HG02973 (cell line): ENCODE measurements at regions not wholly inside any gene's neighbourhood (a gene's known extent, or its start where the extent isn't known, plus 50 kb on each side); places are given as distances from the start of the nearest gene placed in this dataset.
"Not testable (repeated sequence)": the region's sequence is repeated elsewhere in the genome, so short reads cannot be mapped to it uniquely, and the experiment has no call there.

Source experiments
- ATAC-seq: cut with Tn5 transposase; IDR thresholded peaks from one replicate; pipeline ENCODE4 v1.9.1; 2021; ENCODE audit warnings: moderate library complexity; ENCODE audit not compliant: unreplicated experiment

DNA sequence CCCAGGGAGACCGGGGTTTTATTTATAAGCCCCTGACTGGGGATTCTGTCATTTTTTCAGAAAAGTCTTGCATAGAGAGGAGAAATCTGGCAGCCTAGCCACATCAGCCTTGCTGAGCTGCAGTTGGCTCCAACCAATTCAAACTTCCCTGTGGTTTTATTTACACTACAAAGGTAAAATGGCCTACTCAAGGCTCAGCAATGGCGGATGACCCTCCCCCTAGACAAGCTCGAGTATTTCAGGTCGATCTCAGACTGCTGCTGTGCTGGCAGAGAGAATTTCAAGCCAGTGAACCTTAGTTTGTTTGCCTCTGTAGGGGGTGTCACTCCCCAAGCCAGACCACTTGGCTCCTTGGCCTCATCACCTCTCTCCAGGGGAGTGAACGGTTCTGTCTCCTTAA lies 52.9 kb downstream of the CDY2A start:
- ATAC-seq, result not testable (repeated sequence)

DNA sequence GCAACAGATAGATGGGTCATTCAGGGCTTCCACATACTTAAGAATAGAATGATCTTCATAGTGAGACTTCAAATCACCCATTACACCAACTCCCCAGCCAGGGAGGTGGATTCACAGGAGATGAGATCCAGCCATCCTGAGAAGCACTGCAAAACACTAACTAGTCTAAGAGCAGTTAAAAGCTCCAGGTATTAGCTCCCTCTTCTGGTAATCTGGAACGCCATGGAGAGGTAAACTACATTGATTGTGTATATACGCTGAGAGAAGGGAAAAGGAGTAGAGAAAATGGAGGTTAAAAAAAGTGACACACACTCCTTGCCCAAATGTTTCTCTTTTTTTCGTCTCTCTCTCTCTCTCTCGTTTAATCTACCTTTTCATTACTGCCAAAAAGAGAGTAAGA lies 60.3 kb downstream of the CDY2A start:
- ATAC-seq, result not testable (repeated sequence)

DNA sequence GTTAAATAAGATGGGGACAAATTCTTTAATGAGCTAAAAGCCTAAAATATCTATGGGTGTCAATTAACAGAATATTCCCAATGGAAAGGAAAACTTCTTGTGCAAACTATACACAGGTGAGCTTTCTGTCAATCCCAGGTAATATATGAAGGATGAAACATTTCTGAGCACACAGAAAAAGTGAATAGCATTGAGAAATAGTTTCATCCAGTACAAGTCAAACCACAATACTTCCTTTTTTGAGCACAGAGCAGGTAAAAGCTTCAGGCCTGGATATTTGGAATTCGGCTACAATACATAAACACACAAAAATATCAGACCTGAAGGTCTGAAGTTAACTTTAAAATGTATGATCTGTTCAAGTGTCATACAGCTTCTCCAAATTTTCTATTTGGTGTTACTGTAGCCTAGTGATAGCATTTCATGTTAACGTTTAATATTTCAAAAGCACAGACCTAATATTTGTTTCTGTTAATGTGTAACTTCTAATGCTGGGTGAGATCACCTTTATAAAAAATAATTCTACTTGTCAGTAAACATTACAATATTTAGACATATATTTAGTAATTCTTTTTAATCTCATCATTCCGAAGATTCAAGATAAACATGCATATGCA lies 60.9 kb downstream of the CDY2A start:
- ATAC-seq, result not testable (repeated sequence)

DNA sequence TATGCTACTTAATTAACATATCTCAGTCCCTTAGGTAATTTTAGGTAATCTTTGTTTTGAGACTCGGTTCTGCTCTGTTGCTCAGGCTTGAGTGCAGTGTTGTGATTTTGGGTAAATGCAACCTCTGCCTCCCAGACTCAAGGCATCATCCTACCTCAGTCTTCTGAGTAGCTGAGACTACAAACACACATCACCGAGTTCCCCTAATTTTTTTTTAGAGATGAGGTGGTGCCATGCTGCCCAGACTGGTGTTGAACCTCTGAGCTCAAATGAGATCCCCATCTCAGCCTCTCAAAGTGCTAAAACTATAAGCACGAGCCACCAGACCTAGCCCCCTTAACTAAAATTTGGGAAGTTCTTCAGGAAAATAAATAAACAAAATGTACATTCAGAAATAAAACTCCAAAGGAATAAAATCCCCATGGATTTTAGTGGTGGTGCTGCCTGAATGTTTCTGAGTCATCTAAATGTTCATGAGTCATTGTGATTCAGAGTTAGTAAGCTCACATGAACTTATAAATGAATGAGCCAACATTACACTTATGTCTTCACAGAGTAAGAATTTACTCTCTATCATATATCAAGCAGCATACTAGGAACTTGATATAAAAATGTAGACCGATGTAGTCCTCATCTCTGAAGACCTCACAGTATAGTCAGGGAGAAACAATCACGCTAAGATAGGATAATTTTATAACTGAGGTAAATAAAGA lies 62.5 kb downstream of the CDY2A start:
- ATAC-seq, result not testable (repeated sequence)

DNA sequence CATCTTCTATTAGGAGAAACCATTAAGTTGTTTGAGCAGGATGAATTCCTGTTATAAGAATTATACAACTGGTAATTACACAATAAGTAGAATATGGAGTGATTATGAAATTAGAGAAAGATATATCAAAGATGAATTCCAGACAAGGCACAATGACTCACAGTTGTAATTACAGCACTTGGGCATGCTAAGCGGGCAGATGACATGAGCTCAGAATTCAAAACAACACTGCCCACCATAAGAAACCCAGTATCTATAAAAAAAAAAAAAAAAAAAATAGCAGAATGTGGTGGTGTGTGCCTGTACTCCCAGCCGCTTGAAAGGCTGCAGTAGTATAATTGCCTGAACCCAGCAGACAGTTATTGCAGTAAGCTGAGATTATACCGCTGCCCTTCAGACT lies 67.4 kb downstream of the CDY2A start:
- ATAC-seq, result not testable (repeated sequence)

DNA sequence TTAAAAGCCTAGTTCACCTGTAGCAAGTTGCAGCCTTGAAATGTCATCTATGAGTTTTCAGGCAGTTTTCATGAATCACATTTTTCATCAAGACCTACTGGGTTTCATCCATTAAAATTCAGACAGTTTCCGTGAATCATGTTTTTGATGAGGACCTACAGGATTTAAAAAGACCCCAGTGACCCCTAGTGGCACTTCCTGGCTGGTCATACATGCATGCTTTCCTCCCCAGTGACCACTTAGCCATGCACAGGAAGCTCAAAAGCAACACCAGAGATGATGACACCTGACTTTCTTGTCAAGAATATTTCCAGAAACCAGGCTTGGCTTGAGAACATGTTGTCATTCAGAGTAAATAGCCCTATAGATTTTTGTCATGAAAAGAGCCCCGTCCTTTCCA lies 80.1 kb downstream of the CDY2A start:
- not testable (repeated sequence) for ATAC-seq

DNA sequence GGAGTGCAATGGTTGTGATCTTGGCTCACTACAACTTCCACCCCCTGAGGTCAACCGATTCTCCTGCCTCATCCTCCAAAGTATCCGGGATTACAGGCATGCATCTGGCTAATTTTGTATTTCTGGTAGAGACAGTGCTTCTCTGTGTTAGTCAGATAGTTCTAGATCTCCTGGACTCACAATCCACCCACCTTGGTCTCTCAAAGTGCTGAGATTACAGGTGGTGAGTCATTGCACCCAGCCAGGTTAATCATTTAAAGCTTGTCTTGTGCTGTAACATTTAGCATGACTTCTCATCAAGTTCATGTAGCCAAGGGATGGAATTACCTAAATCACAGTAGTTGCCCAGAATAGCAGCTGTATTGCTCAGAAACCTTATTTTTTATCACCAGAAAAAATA lies 92.8 kb downstream of the CDY2A start:
- not testable (repeated sequence) for ATAC-seq

DNA sequence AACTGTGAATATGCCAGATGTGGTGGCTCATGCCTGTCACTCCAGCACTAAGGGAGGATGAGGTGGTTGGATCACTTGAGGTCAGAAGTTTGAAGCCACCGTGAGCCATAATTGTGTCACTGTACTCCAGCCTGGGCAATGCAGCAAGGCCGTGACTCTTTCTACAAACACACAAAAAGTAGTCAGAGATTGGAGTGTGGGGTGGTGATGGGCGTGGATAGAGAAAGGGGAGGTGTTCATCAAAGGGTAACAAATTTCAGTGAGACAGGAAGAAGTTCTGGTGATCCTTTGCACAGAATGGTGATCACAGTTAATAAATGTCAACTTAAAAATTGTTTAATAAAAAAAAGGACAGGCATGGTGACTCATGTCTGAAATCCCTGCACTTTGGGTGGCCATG lies 112.1 kb downstream of the CDY2A start:
- ATAC-seq, result not testable (repeated sequence)

DNA sequence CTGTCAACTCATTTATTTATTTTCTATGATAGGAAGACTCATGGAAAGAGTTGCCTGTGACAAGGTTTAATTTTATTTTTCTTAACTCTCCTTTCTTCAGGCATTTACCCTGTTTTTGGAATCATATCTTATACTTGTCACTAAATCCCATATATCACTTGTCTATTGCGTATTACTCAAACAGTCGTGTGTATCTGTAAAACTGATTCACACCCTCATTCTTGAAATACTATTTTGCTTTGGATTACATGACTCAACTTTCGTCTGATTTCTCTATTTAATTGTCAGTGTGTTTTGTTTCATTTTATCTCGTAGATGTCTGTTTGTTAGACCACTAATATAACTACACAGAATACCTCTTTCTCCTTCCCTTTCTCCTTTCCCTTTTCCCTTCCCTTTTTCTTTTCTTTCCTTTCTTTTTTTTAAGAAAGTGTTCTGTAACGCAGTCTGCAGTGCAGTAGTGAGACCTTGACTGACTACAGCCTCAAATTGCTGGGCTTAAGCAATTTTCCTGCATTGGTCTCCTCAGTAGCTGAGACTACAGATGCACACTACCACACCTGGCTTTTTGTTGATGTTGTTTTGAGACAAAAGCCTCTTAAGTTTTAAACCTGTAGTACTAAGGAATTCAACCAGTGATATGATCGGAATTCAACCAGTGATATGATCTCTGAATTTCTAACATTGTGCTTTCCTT lies 113.9 kb downstream of the CDY2A start:
- ATAC-seq, result not testable (repeated sequence)

DNA sequence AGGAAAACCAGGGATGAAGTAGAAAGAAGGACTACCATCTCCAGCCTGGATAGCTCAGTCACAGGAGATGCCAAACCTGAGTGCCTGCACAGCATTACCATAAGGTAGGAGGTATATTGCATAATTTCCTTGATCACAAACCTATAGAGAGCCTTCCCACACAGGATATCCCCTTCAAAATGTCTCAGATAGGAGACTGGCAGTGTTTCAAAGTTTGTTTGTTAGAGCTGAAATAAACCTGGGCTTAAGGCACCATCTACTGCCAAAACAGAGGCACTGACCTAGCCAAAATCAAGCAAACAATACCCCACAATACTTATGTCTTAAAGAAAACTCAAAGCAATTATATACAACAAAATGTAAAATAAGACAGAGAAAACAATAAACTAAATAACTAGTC lies 120.8 kb downstream of the CDY2A start:
- ATAC-seq, result not testable (repeated sequence)

DNA sequence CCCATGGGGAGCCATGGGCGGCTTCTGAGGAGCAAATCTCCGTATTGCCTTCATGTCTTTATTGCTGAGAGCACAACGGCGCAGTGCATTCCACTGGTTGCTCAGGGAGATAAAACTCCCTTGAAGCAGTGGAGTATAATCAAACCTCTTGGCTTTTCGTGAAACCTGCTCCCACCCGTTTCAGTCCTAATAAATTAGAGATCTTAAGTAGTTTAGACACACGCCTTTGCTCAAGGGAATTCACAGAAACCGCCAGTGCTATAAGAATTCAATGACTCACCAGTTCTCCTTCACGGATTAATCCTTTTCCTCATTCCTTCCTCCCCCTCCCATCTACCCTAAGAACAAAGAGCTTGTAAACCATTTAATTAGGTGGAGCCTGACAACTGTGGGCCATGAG lies 127.0 kb downstream of the CDY2A start:
- ATAC-seq, result not testable (repeated sequence)

DNA sequence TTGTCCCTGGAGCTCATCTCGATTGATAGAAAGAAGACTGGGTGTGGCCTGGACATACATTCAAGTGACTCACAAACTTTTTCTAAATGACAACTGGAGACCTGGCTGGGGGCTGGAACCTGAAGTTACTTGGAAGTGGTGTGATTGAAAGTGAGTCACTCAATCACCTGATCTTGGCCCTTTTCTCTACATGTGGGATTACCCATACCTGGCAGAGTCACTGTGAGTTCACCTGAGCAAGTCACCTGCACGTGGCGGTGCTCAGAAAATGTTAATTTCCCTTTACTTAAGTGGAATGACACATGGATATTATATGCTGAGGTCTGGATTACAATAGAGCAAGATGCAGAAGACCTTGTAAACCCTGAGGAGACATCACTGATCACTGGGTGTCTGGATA lies 140.2 kb downstream of the CDY2A start:
- not testable (repeated sequence) for ATAC-seq

DNA sequence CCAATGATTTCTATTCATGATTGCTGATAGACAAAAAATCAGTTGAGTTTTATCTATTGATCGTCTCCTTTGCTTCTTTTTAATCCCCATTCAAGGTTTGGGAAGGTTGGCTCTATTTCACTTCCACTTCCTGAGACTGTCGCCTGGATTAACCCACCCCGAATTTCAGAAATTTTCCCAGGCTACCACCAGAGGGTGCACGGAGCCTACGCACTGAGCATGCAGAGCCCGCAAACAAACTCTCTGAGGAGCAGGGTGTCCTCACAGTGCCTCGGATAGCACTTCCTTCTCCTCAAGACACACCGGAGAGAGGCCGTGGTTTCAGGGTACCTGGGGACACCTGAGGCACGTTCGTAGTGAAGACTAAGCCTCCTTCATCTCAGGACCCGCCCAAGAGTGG lies 150.5 kb downstream of the CDY2A start:
- not testable (repeated sequence) for ATAC-seq

DNA sequence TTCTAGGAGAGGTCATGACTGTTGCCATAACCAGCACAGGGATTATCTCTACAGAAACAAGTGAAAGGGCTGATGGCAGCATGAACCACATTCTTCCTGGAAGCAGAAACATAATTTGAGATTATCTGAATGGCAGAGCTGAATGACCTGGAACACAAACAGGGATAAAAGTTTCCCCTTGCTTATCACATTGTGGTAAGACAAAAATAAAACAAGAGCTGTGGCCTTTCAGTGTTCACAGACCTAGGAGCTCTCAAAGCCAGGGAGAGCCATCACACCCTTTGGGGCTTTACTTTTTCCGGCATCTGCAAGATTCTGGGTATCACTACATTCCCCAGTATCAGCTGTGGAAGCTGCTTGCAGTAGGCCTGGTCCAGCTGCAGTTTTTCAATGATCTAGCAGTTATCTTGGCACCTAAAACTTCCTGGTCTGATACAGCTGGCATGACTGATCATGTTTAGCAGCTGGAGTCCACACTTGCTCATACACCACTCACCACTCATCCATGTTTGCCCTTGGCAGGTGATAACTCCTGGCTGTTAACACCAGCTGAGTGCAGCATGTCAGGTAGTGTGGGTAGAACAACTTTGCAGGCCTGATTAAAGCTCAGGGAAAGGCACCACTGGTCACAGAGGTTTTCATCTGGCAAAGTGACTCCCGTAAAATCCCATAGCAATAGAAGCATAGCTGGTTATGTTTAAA lies 163.5 kb downstream of the CDY2A start:
- ATAC-seq, result not testable (repeated sequence)

DNA sequence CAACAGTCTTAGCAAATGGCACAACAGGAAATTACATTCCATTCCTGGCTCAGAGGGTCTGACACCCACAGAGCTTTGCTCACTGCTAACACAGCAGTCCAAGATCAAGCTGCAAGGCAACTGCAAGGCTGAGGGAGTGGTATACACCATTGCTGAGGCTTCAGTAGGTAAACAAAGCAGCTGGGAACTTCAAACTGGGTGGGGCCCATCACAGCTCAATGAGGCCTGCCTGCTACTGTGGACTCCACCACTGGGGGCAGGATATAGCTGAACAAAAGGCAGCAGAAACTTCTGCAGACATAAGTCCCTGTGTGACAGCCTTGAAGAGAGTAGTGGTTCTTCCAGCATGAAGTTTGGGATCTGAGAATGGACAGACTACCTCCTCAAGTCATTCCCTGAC lies 212.0 kb downstream of the CDY2A start:
- not testable (repeated sequence) for ATAC-seq

DNA sequence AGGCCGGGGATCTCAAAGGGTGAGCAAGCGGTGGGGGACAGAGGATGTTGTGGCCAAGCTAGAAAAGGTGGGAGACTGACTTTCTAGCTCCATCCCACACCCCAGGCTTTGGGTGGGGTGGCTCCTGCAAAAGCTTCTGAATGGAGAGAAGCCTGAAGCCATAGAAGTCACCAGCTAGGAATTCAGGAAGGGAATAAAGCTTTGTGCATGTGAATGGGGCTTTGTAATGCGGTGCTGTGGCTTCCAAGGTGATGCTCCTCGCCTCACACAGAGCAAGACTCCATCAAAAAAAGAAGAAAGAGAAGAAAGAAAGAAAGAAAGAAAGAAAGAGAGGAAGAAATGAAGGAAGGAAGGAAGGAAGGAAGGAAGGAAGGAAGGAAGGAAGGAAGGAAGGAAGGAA lies 237.0 kb downstream of the CDY2A start:
- ATAC-seq, result not testable (repeated sequence)

DNA sequence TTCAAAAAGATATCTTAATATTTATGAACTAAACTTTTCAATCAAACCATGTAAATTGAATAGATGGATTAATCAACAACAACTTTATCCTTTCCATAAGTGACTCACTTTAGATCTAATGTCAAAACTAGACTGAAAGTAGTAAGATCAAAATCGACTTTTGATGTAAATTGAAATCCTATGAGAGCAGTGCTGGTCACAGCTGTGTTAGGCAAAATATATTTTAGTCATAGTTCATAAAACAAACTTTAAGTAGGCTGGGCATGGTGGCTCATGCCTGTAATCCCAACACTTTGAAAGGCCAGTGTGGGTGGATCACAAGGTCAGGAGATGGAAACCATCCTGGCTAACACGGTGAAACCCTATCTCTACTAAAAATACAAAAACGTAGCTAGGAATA lies 245.5 kb downstream of the CDY2A start:
- not testable (repeated sequence) for ATAC-seq

DNA sequence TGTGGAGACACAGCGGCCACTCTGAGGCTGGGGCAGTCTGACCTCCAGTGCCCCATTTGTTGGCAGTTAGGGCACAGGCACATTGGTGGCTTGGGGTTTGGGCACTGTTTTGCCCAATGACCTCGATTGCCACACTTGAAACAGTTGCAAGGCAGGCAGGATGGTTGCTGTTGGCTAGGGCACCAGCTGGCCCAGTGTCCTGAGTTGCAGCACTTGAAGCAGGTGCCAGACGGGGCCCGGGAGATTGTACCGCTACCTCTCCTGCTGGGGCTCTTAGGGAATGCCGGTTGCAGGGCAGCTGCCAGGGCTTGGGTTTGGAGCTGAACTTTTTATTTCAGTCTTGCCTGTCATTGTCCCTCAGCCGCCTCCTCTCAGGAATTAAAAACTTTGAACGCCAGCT lies 252.2 kb upstream of the HSFY1 start:
- ATAC-seq, result not testable (repeated sequence)

DNA sequence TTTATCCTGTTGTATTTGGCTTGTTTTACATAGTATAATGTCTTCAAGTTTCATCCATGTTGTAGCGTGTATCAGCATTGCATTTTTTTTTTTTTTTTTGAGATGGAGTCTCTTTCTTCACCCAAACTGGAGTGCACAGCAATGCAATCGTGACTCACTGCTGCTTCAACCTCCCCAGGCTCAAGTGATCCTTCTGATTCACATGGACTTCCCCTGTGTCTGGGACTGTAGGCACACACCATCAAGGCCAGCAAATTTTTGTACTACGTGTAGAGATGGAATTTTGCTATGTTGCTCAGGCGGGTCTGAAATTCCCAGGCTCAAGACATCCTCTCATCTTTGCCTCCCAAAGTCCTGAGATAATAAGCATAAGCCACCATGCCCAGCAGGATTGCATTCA lies 248.1 kb upstream of the HSFY1 start:
- not testable (repeated sequence) for ATAC-seq

DNA sequence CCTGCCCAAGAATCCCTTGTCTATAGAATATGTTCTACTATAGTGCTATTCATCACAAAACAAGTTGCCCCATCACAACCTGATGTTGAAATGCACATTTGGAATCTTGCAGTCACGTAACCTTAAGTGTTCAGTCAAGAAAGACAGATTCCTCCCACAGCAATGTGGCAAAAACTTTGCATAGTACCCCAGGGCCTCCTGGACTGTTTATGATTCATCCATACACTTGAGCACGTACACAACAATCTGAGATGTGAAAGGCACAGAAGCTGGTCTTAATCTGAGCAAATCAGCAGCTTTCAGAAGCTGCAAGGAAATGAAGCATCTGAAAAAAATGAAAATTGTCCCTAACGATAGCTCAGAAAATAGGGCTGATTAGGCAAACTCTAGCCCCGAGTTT lies 240.2 kb upstream of the HSFY1 start:
- ATAC-seq, result not testable (repeated sequence)

DNA sequence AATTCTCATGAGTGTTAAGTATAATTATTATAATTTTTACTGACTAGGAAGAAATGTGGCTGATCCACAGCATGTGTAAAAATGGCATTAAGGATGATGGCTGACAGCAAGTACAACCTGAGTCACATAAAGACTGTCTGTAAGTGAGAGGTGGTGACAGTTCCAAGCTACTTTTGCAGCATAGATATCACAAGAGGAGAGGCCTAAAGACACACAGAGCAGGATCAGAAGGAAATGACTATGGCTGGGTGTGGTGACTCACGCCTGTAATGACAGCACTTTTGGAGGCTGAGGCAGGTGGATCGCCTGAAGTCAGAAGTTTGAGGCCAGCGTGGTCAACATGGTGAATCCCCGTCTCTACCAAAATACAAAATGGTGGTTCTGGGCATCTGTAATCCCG lies 234.7 kb upstream of the HSFY1 start:
- ATAC-seq, result not testable (repeated sequence)
